ENCODE measurements at regions not wholly inside any gene's neighbourhood (a gene's known extent, or its start where the extent isn't known, plus 50 kb on each side); places are given as distances from the start of the nearest gene placed in this dataset.

- intact Hi-C loops (cut with micrococcal nuclease; ENCODE audit: unreplicated experiment), result no loop called here
- TF ChIP-seq CTCF (conservative IDR thresholded peaks at IDR 0.05; ENCODE audit: low read length) (0 out of 2 replicates have a peak, but pooled peaks have one; percentile 20), EZH2phosphoT487 (IDR thresholded peaks at IDR 0.05; ENCODE audit: borderline replicate concordance, low read depth, low read length) (no peak)
- no peak overlapping the region for H2AFZ ChIP-seq (ENCODE audit: low read length)
- H3K79me2 ChIP-seq (ENCODE audit: insufficient read depth, low read depth, low read length), result no peaks in the 10 kb centered on the region
- BruUV-seq (replicated peaks), result no TSS peak
- no peaks in the 10 kb centered on the region for H3K4me1 ChIP-seq (ENCODE audit: insufficient read depth, low read length, poor library complexity, severe bottlenecking)
- no peak for DNase-seq (ENCODE audit: low spot score)
- no peak overlapping the region for H3K4me2 ChIP-seq (ENCODE audit: low read length)
- ChIA-PET CTCF (ENCODE audit: unreplicated experiment) (no interaction called here), POLR2A (no interaction called here)
- no peak overlapping the region for H3K4me3 ChIP-seq (ENCODE audit: low read depth, low read length, poor library complexity, severe bottlenecking)
- no peaks in the 10 kb centered on the region for H3K9me2 ChIP-seq (ENCODE audit: insufficient read depth, low read length)
- no peaks in the 10 kb centered on the region for H3K9me3 ChIP-seq (ENCODE audit: low read length)
- H3K36me3 ChIP-seq (ENCODE audit: insufficient read depth, low read length), result no peaks in the 10 kb centered on the region
- no peak overlapping the region for H3K27ac ChIP-seq (ENCODE audit: low read depth, low read length, poor library complexity, severe bottlenecking)
- no peaks in the 10 kb centered on the region for H4K20me1 ChIP-seq (ENCODE audit: insufficient read depth, low read length)
Observed at GRCh38 chr2:167689444-167689843, 558.0 kb downstream of the STK39 start.

GRCh38 chr2:167686691-167687090, 560.7 kb downstream of the STK39 start:
- Histone ChIP-seq H3K4me2 (ENCODE audit: low read length) (no peak overlapping the region), H2AFZ (ENCODE audit: low read length) (no peak overlapping the region), H3K36me3 (ENCODE audit: insufficient read depth, low read length) (no peaks in the 10 kb centered on the region), H4K20me1 (ENCODE audit: insufficient read depth, low read length) (no peaks in the 10 kb centered on the region), H3K27ac (ENCODE audit: low read depth, low read length, poor library complexity, severe bottlenecking) (no peak overlapping the region), H3K4me1 (ENCODE audit: insufficient read depth, low read length, poor library complexity, severe bottlenecking) (no peaks in the 10 kb centered on the region), H3K4me3 (ENCODE audit: low read depth, low read length, poor library complexity, severe bottlenecking) (no peak overlapping the region), H3K9me2 (ENCODE audit: insufficient read depth, low read length) (no peaks in the 10 kb centered on the region), H3K9me3 (ENCODE audit: low read length) (no peaks in the 10 kb centered on the region), H3K79me2 (ENCODE audit: insufficient read depth, low read depth, low read length) (no peaks in the 10 kb centered on the region)
- intact Hi-C loops (cut with micrococcal nuclease; ENCODE audit: unreplicated experiment), result no loop called here
- no TSS peak for BruUV-seq (replicated peaks)
- TF ChIP-seq CTCF (conservative IDR thresholded peaks at IDR 0.05; ENCODE audit: low read length) (no peak), EZH2phosphoT487 (IDR thresholded peaks at IDR 0.05; ENCODE audit: borderline replicate concordance, low read depth, low read length) (no peak)
- DNase-seq (ENCODE audit: low spot score), result no peak
- POLR2A ChIA-PET, result interaction anchor here (0.9 kb wide), 1 partner anchor 20 kb away, joined by 3 read pairs; no protein-coding TSS in a partner anchor
- CTCF ChIA-PET (ENCODE audit: unreplicated experiment), result no interaction called here

GRCh38 chr2:167681234-167682015, 566.0 kb downstream of the STK39 start:
- intact Hi-C loops (cut with micrococcal nuclease; ENCODE audit: unreplicated experiment), result no loop called here
- H3K9me3 ChIP-seq (ENCODE audit: low read length), result no peaks in the 10 kb centered on the region
- POLR2A ChIA-PET, result interaction anchor here (0.7 to 1.0 kb wide), 3 partner anchors 11 to 179 kb away, joined by 3 read pairs; no protein-coding TSS in a partner anchor

More at GRCh38 chr2:167681234-167682015, 566.0 kb downstream of the STK39 start:
- Histone ChIP-seq H3K27ac (ENCODE audit: low read depth, low read length, poor library complexity, severe bottlenecking) (no peak overlapping the region), H3K4me3 (ENCODE audit: low read depth, low read length, poor library complexity, severe bottlenecking) (no peak overlapping the region), H4K20me1 (ENCODE audit: insufficient read depth, low read length) (no peaks in the 10 kb centered on the region), H3K4me2 (ENCODE audit: low read length) (no peak overlapping the region), H3K9me2 (ENCODE audit: insufficient read depth, low read length) (no peaks in the 10 kb centered on the region), H3K36me3 (ENCODE audit: insufficient read depth, low read length) (no peaks in the 10 kb centered on the region), H3K4me1 (ENCODE audit: insufficient read depth, low read length, poor library complexity, severe bottlenecking) (no peaks in the 10 kb centered on the region), H3K79me2 (ENCODE audit: insufficient read depth, low read depth, low read length) (no peaks in the 10 kb centered on the region), H2AFZ (ENCODE audit: low read length) (no peak overlapping the region)
- no peak for DNase-seq (ENCODE audit: low spot score)
- no TSS peak for BruUV-seq (replicated peaks)
- CTCF ChIA-PET (ENCODE audit: unreplicated experiment), result no interaction called here
- TF ChIP-seq EZH2phosphoT487 (IDR thresholded peaks at IDR 0.05; ENCODE audit: borderline replicate concordance, low read depth, low read length) (no peak), CTCF (conservative IDR thresholded peaks at IDR 0.05; ENCODE audit: low read length) (no peak)
